ENCODE measurements at regions not wholly inside any gene's neighbourhood (a gene's known extent, or its start where the extent isn't known, plus 50 kb on each side); places are given as distances from the start of the nearest gene placed in this dataset.

- 82 to 92% (median 86%) methylated on average over 2 of the region's 2 CpGs for WGBS, 3 donors
- no peak for TF ChIP-seq CTCF (IDR thresholded peaks at IDR 0.05)
- H3K9me3 ChIP-seq: no peaks in the 10 kb centered on the region
- DNase-seq (no peak), ATAC-seq (no peak)
- H3K4me1 ChIP-seq: no peaks in the 10 kb centered on the region
- intact Hi-C loops (cut with DNase I): no loop called here
- H3K4me3 ChIP-seq: no peak overlapping the region
- no peaks in the 10 kb centered on the region for H3K27me3 ChIP-seq (ENCODE audit: insufficient read depth in 3 of 3, low read length in 2 of 3)
- H3K36me3 ChIP-seq (ENCODE audit: insufficient read depth in 1 of 2, low read depth in 1 of 2): no peaks in the 10 kb centered on the region
- H3K27ac ChIP-seq: no peak overlapping the region
Observed at GRCh38 chr4:57710053-57710452, 599.9 kb upstream of the IGFBP7 start.

GRCh38 chr4:57691370-57691769 is 581.2 kb upstream of the IGFBP7 start:
- intact Hi-C loops (cut with DNase I): no loop called here

DNA sequence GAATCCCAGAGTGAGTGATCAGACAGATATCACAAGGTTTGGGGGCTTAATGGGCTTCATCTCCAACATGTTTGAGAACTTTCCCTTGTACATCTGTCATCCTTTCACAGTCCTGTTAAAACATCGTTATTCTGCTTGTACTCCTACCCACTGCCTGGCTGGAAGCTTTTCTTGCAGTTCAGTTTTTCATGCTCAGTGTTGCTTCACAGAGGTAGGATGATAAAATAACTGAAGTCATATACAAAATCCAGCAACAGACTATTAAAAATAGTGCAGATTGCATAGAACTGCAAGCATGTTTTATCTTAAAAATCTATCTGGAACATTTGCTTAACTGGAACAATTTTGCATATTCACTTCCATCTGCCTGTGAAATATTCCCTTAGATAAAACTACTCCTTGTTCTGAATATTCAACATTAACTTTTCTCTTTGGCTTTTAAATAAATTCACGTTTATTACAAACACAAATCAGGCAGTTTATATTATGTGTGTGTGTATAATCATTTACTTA is 579.6 kb upstream of the IGFBP7 start:
- WGBS, 3 donors: 45 to 58% (median 46%) methylated on average over 2 of the region's 2 CpGs
- no peaks in the 10 kb centered on the region for H3K4me1 ChIP-seq
- DNase-seq (no peak), ATAC-seq (no peak)
- H3K9me3 ChIP-seq: no peaks in the 10 kb centered on the region
- no peak overlapping the region for H3K27ac ChIP-seq
- intact Hi-C loops (cut with DNase I): no loop called here
- no peak overlapping the region for H3K4me3 ChIP-seq
- TF ChIP-seq CTCF (IDR thresholded peaks at IDR 0.05): no peak
- no peaks in the 10 kb centered on the region for H3K27me3 ChIP-seq (ENCODE audit: insufficient read depth in 3 of 3, low read length in 2 of 3)
- no peaks in the 10 kb centered on the region for H3K36me3 ChIP-seq (ENCODE audit: insufficient read depth in 1 of 2, low read depth in 1 of 2)

More at GRCh38 chr4:57691370-57691769, 581.2 kb upstream of the IGFBP7 start:
- ATAC-seq (no peak), DNase-seq (no peak)
- no peak for TF ChIP-seq CTCF (IDR thresholded peaks at IDR 0.05)
- 87 to 100% (median 97%) methylated on average over 1 of the region's 1 CpG for WGBS, 3 donors
- no peaks in the 10 kb centered on the region for H3K9me3 ChIP-seq
- H3K4me1 ChIP-seq: no peaks in the 10 kb centered on the region
- no peak overlapping the region for H3K4me3 ChIP-seq
- H3K27ac ChIP-seq: no peak overlapping the region
- no peaks in the 10 kb centered on the region for H3K36me3 ChIP-seq (ENCODE audit: insufficient read depth in 1 of 2, low read depth in 1 of 2)
- no peaks in the 10 kb centered on the region for H3K27me3 ChIP-seq (ENCODE audit: insufficient read depth in 3 of 3, low read length in 2 of 3)

DNA sequence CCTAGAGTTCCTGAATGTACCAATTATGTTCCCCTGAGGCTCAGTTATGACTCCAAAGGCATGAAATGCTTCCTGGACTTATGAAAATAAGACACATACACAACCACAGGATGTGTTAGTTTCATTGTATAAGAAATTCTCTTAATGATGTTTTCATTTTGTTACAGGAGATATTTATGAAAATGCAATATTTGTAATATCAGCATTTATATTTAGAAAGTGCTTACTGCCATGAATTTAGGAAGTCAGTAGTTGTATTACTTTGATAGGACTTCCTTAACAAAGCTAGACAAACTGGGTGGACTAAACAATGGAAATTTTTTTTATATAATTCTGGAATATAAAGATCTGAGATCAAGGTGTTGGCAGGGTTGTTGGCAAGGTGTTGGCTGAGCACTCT is 572.1 kb upstream of the IGFBP7 start:
- Histone ChIP-seq H3K27ac (no peak overlapping the region), H3K9me3 (no peaks in the 10 kb centered on the region), H3K4me1 (no peaks in the 10 kb centered on the region), H3K36me3 (ENCODE audit: insufficient read depth in 1 of 2, low read depth in 1 of 2) (no peaks in the 10 kb centered on the region), H3K27me3 (ENCODE audit: insufficient read depth in 3 of 3, low read length in 2 of 3) (no peaks in the 10 kb centered on the region), H3K4me3 (no peak overlapping the region)
- DNase-seq (no peak), ATAC-seq (no peak)
- intact Hi-C loops (cut with DNase I): no loop called here
- TF ChIP-seq CTCF (IDR thresholded peaks at IDR 0.05): no peak

DNA sequence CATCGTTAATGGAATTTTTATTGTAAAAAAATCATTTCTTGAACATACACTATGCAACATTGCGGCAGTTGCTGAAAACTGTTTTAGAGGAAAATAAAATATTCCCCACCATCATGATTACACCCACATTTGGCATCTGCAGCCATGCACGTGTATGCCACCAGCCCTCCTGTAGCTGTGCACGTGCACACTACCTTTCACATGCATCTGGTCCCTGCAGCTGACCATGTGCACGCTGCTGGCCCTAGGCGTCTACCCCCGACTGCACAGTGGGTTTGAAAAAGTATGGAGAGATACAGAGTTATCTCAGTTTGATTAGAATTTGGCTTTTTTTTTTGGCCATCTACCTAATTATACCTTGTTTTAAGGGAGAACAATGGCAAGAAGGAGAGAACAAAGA is 569.8 kb upstream of the IGFBP7 start:
- H3K27me3 ChIP-seq (ENCODE audit: insufficient read depth in 3 of 3, low read length in 2 of 3): no peaks in the 10 kb centered on the region
- WGBS, 3 donors: 75 to 86% (median 80%) methylated on average over 7 of the region's 7 CpGs
- H3K36me3 ChIP-seq (ENCODE audit: insufficient read depth in 1 of 2, low read depth in 1 of 2): no peaks in the 10 kb centered on the region
- no peaks in the 10 kb centered on the region for H3K9me3 ChIP-seq
- ATAC-seq (no peak), DNase-seq (no peak)
- TF ChIP-seq CTCF (IDR thresholded peaks at IDR 0.05): no peak
- H3K4me1 ChIP-seq: no peaks in the 10 kb centered on the region
- intact Hi-C loops (cut with DNase I): no loop called here
- H3K27ac ChIP-seq: no peak overlapping the region
- no peak overlapping the region for H3K4me3 ChIP-seq

Measured in psoas muscle (tissue), 7 donors.